Trophoblast cell (in vitro differentiated cells and primary cell): ENCODE measurements at regions not wholly inside any gene's neighbourhood (a gene's known extent, or its start where the extent isn't known, plus 50 kb on each side); places are given as distances from the start of the nearest gene placed in this dataset.

ENCODE experiments used
- DNase-seq, 2 donors: peaks; one replicate each; pipeline ENCODE4 v3.0.0-alpha.2; 2016
- H2AFZ ChIP-seq: 2 replicates; pipeline ENCODE4 v1.6.1; 2013; ENCODE audit warnings: low read length, moderate library complexity, mild to moderate bottlenecking; ENCODE audit not compliant: insufficient read depth, poor library complexity
- H2AK5ac ChIP-seq: 2 replicates; pipeline ENCODE4 v1.6.1; 2013; ENCODE audit warnings: mild to moderate bottlenecking, low read length
- H2BK120ac ChIP-seq: 2 replicates; pipeline ENCODE4 v1.6.1; 2013; ENCODE audit warnings: low read length, mild to moderate bottlenecking, moderate library complexity; ENCODE audit not compliant: insufficient read depth, poor library complexity
- H2BK12ac ChIP-seq: 2 replicates; pipeline ENCODE4 v1.6.1; 2013; ENCODE audit warnings: mild to moderate bottlenecking, low read length, moderate library complexity
- H2BK5ac ChIP-seq: 2 replicates; pipeline ENCODE4 v1.6.1; 2013; ENCODE audit warnings: low read length, low read depth, moderate library complexity, mild to moderate bottlenecking; ENCODE audit not compliant: poor library complexity
- H3K14ac ChIP-seq: 2 replicates; pipeline ENCODE4 v1.6.1; 2013; ENCODE audit warnings: mild to moderate bottlenecking, low read length
- H3K18ac ChIP-seq: 2 replicates; pipeline ENCODE4 v1.6.1; 2013; ENCODE audit warnings: mild to moderate bottlenecking, low read length
- H3K23ac ChIP-seq: 2 replicates; pipeline ENCODE4 v1.6.1; 2013; ENCODE audit warnings: low read length
- H3K27ac ChIP-seq: 2 replicates; pipeline ENCODE4 v1.5.1; 2013; ENCODE audit warnings: low read depth, mild to moderate bottlenecking, inconsistent platforms, low read length, moderate library complexity
- H3K27me3 ChIP-seq: 2 replicates; pipeline ENCODE4 v1.6.1; 2013; ENCODE audit warnings: inconsistent platforms, mild to moderate bottlenecking, low read length, moderate library complexity; ENCODE audit not compliant: insufficient read depth
- H3K36me3 ChIP-seq, 2 experiments: 1 replicate in 1 of 2; 2 replicates in 1 of 2; pipeline ENCODE4 v1.6.1; 2013; ENCODE audit warnings: low read length in 2 of 2, mild to moderate bottlenecking in 2 of 2, moderate library complexity in 1 of 2; ENCODE audit not compliant: insufficient read depth in 2 of 2, control insufficient read depth in 1 of 2
- H3K4ac ChIP-seq: 2 replicates; pipeline ENCODE4 v1.6.1; 2013; ENCODE audit warnings: low read depth, mild to moderate bottlenecking, low read length, moderate library complexity
- H3K4me1 ChIP-seq, 2 experiments: 1 replicate in 1 of 2; 2 replicates in 1 of 2; pipeline ENCODE4 v1.6.1; 2013; ENCODE audit warnings: low read length in 2 of 2, mild to moderate bottlenecking in 2 of 2, moderate library complexity in 1 of 2; ENCODE audit not compliant: insufficient read depth in 2 of 2, control insufficient read depth in 1 of 2
- H3K4me2 ChIP-seq: 2 replicates; pipeline ENCODE4 v1.6.1; 2013; ENCODE audit warnings: inconsistent platforms, mild to moderate bottlenecking, low read length, moderate library complexity
- H3K4me3 ChIP-seq: 2 replicates; pipeline ENCODE4 v1.5.1; 2013; ENCODE audit warnings: mild to moderate bottlenecking, low read depth, low read length, inconsistent platforms
- H3K79me1 ChIP-seq: one replicate; pipeline ENCODE4 v1.6.1; 2013; ENCODE audit warnings: low read length
- H3K79me2 ChIP-seq: 2 replicates; pipeline ENCODE4 v1.6.1; 2013; ENCODE audit warnings: low read length, mild to moderate bottlenecking; ENCODE audit not compliant: control insufficient read depth, insufficient read depth, poor library complexity
- H3K9ac ChIP-seq: 2 replicates; pipeline ENCODE4 v1.6.1; 2013; ENCODE audit warnings: mild to moderate bottlenecking, low read length
- H3K9me3 ChIP-seq: 2 replicates; pipeline ENCODE4 v1.6.1; 2013; ENCODE audit warnings: low read depth, mild to moderate bottlenecking, control low read depth, inconsistent platforms, low read length; ENCODE audit not compliant: insufficient read depth
- H4K12ac ChIP-seq: 2 replicates; pipeline ENCODE4 v1.6.1; 2013; ENCODE audit warnings: low read depth, mild to moderate bottlenecking, low read length, moderate library complexity
- H4K8ac ChIP-seq: 2 replicates; pipeline ENCODE4 v1.6.1; 2013; ENCODE audit warnings: low read depth, mild to moderate bottlenecking, low read length, moderate library complexity
- H4K91ac ChIP-seq: one replicate; pipeline ENCODE4 v1.6.1; 2013; ENCODE audit warnings: low read depth, mild to moderate bottlenecking, low read length, moderate library complexity
- WGBS: extraction: QIAGEN DNeasy Blood & Tissue Kit; methylation state at CpG from one replicate; pipeline ENCODE4 v1.1.7; 2013; ENCODE audit warnings: missing lambda C conversion rate; ENCODE audit not compliant: insufficient read length, insufficient coverage; ENCODE audit errors: extremely low coverage; 5-methylcytosine and 5-hydroxymethylcytosine counted together

- H2BK12ac ChIP-seq: no peak overlapping the region
- H3K4me1 ChIP-seq: no peaks in the 10 kb centered on the region
- no peak for DNase-seq
- no peak overlapping the region for H3K4ac ChIP-seq
- H3K79me1 ChIP-seq: no peaks in the 10 kb centered on the region
- no peak overlapping the region for H4K91ac ChIP-seq
- no peak overlapping the region for H2AFZ ChIP-seq
- no peak overlapping the region for H3K18ac ChIP-seq
- 100% methylated on average over 2 of the region's 7 CpGs for WGBS
- no peak overlapping the region for H2BK5ac ChIP-seq
- no peak overlapping the region for H3K4me3 ChIP-seq
- H3K4me2 ChIP-seq: no peak overlapping the region
- peaks cover 3% of the 10 kb centered on the region for H3K9me3 ChIP-seq
- H3K79me2 ChIP-seq: no peaks in the 10 kb centered on the region
- H3K36me3 ChIP-seq: no peaks in the 10 kb centered on the region
- no peak overlapping the region for H2AK5ac ChIP-seq
- no peak overlapping the region for H4K8ac ChIP-seq
- peaks cover 2% of the 10 kb centered on the region for H3K27me3 ChIP-seq
- no peak overlapping the region for H3K14ac ChIP-seq
- H3K9ac ChIP-seq: no peak overlapping the region
- no peak overlapping the region for H3K27ac ChIP-seq
- no peak overlapping the region for H2BK120ac ChIP-seq
- no peak overlapping the region for H4K12ac ChIP-seq
- no peak overlapping the region for H3K23ac ChIP-seq
Observed at GRCh38 chr17:77735566-77736198, 222.8 kb upstream of the TNRC6C start.

GRCh38 chr17:77736199-77736585, 222.3 kb upstream of the TNRC6C start:
- H3K27ac ChIP-seq: no peak overlapping the region
- no peak overlapping the region for H3K4ac ChIP-seq
- no peak overlapping the region for H3K14ac ChIP-seq
- peaks cover 2% of the 10 kb centered on the region for H3K27me3 ChIP-seq
- H3K18ac ChIP-seq: no peak overlapping the region
- no peak overlapping the region for H2AFZ ChIP-seq
- no peak overlapping the region for H4K91ac ChIP-seq
- no peaks in the 10 kb centered on the region for H3K36me3 ChIP-seq
- no peak overlapping the region for H3K9ac ChIP-seq
- H3K4me3 ChIP-seq: no peak overlapping the region
- H2BK12ac ChIP-seq: no peak overlapping the region
- H3K4me1 ChIP-seq: no peaks in the 10 kb centered on the region
- H2BK5ac ChIP-seq: no peak overlapping the region
- no CpG with 5 or more reads among the region's 17 CpGs for WGBS
- H3K23ac ChIP-seq: no peak overlapping the region
- no peak overlapping the region for H4K12ac ChIP-seq
- H3K79me2 ChIP-seq: no peaks in the 10 kb centered on the region
- H2AK5ac ChIP-seq: no peak overlapping the region
- no peaks in the 10 kb centered on the region for H3K79me1 ChIP-seq
- H2BK120ac ChIP-seq: no peak overlapping the region
- no peak overlapping the region for H3K4me2 ChIP-seq
- no peak overlapping the region for H4K8ac ChIP-seq
- peaks cover 3% of the 10 kb centered on the region for H3K9me3 ChIP-seq
- DNase-seq: no peak

- no peak overlapping the region for H3K18ac ChIP-seq
- H3K9me3 ChIP-seq: peaks cover 4% of the 10 kb centered on the region
- H3K36me3 ChIP-seq: no peaks in the 10 kb centered on the region
- H3K4me1 ChIP-seq: no peaks in the 10 kb centered on the region
- no peak overlapping the region for H3K9ac ChIP-seq
- peaks cover 2% of the 10 kb centered on the region for H3K27me3 ChIP-seq
- no peak overlapping the region for H3K4me2 ChIP-seq
- no peak overlapping the region for H3K4me3 ChIP-seq
- no CpG with 5 or more reads among the region's 6 CpGs for WGBS
- no peak overlapping the region for H4K8ac ChIP-seq
- no peak overlapping the region for H4K12ac ChIP-seq
- H2AFZ ChIP-seq: no peak overlapping the region
- H3K79me2 ChIP-seq: no peaks in the 10 kb centered on the region
- no peak overlapping the region for H2AK5ac ChIP-seq
- H3K4ac ChIP-seq: no peak overlapping the region
- H3K27ac ChIP-seq: no peak overlapping the region
- no peak overlapping the region for H2BK120ac ChIP-seq
- no peak overlapping the region for H2BK5ac ChIP-seq
- no peak overlapping the region for H2BK12ac ChIP-seq
- H4K91ac ChIP-seq: no peak overlapping the region
- no peak overlapping the region for H3K23ac ChIP-seq
- H3K79me1 ChIP-seq: no peaks in the 10 kb centered on the region
- no peak for DNase-seq
- no peak overlapping the region for H3K14ac ChIP-seq
Observed at GRCh38 chr17:77736721-77737120, 221.8 kb upstream of the TNRC6C start.

GRCh38 chr17:77737442-77738265, 220.8 kb upstream of the TNRC6C start:
- Histone ChIP-seq H3K18ac (no peak overlapping the region), H3K4me1 (no peaks in the 10 kb centered on the region)
- WGBS: no CpG with 5 or more reads among the region's 21 CpGs

More at GRCh38 chr17:77737442-77738265, 220.8 kb upstream of the TNRC6C start:
- Histone ChIP-seq H3K9ac (no peak overlapping the region), H3K79me1 (no peaks in the 10 kb centered on the region), H4K91ac (no peak overlapping the region), H3K27ac (no peak overlapping the region), H3K79me2 (no peaks in the 10 kb centered on the region), H2BK5ac (no peak overlapping the region), H4K8ac (no peak overlapping the region), H4K12ac (no peak overlapping the region), H3K9me3 (peaks cover 5% of the 10 kb centered on the region), H3K27me3 (peaks cover 2% of the 10 kb centered on the region), H3K14ac (no peak overlapping the region), H2BK120ac (no peak overlapping the region), H3K4me3 (no peak overlapping the region), H3K4me2 (no peak overlapping the region), H3K4ac (no peak overlapping the region), H2AFZ (no peak overlapping the region), H2BK12ac (no peak overlapping the region), H3K36me3 (no peaks in the 10 kb centered on the region), H3K23ac (no peak overlapping the region), H2AK5ac (no peak overlapping the region)
- DNase-seq: no peak
